Motor neuron (in vitro differentiated cells): ENCODE measurements at regions not wholly inside any gene's neighbourhood (a gene's known extent, or its start where the extent isn't known, plus 50 kb on each side); places are given as distances from the start of the nearest gene placed in this dataset.

Experiments used
- ATAC-seq, 8 experiments: fragments of 200-7000 bp; cut with Tn5 transposase; replicated peaks in 6 of 8; 2 replicates each; pipeline ENCODE4 v1.8.0; 2021; ENCODE audit warnings: mild to moderate bottlenecking in 8 of 8, moderate library complexity in 8 of 8
- H3K27ac ChIP-seq, 2 donors: fragments of 250-450 bp; sonication (Bioruptor Pico); 2 replicates each; pipeline ENCODE4 v1.9.0; 2021; ENCODE audit warnings: antibody characterized with exemption in 2 of 2, mild to moderate bottlenecking in 2 of 2, moderate library complexity in 1 of 2
- H3K4me1 ChIP-seq, 2 donors: fragments of 250-450 bp; sonication (Bioruptor Pico); replicated peaks in 1 of 2; 2 replicates each; pipeline ENCODE4 v1.6.1; 2021; ENCODE audit warnings: antibody characterized with exemption in 2 of 2, mild to moderate bottlenecking in 2 of 2, moderate library complexity in 1 of 2
- H3K4me3 ChIP-seq, 5 donors: fragments of 250-450 bp; sonication (Bioruptor Pico); 2 replicates each; pipeline ENCODE4 v1.9.0; 2021; ENCODE audit warnings: antibody characterized with exemption in 5 of 5, mild to moderate bottlenecking in 5 of 5, moderate library complexity in 4 of 5
- WGBS, 10 experiments: fragments of 450-650 bp; shearing (Covaris generic); methylation state at CpG; one replicate each; pipeline ENCODE4 v1.0.0; 2022; 5-methylcytosine and 5-hydroxymethylcytosine counted together
- in situ Hi-C, 9 experiments: fragments of 400-800 bp; cut with MboI; loops; one replicate each; pipeline ENCODE4 v1.15.0; 2021; ENCODE audit warnings: low sequenced_read_pairs in 9 of 9, low pct_unique_long_range_greater_than_20kb in 2 of 9; ENCODE audit not compliant: unreplicated experiment in 9 of 9

- in situ Hi-C loops: loop anchor here in 3 of 9 experiments (25.0 kb wide), 2 partner anchors 114 to 236 kb away; no protein-coding TSS in a partner anchor
Observed at GRCh38 chr9:87801013-87801412, 75.1 kb downstream of the CTSL start.

GRCh38 chr9:87803166-87803565 is 77.2 kb downstream of the CTSL start:
- 100% methylated on average over 2 of the region's 15 CpGs; no CpG with 5 or more reads in 9 of the 10 experiments for WGBS, 10 experiments
- H3K27ac ChIP-seq: no peak overlapping the region
- in situ Hi-C loops: loop anchor here in 3 of 9 experiments (25.0 kb wide), 2 partner anchors 116 to 234 kb away; no protein-coding TSS in a partner anchor
- no peak overlapping the region for H3K4me3 ChIP-seq
- H3K4me1 ChIP-seq: no peaks in the 10 kb centered on the region
- no peak for ATAC-seq

More at GRCh38 chr9:87801013-87801412, 75.1 kb downstream of the CTSL start:
- Histone ChIP-seq H3K4me1 (peaks cover 6% of the 10 kb centered on the region in 2 donors), H3K27ac (no peak overlapping the region), H3K4me3 (no peak overlapping the region)
- 75 to 100% (median 83%) methylated on average over 1 to 4 of the region's 4 CpGs for WGBS, 10 experiments
- ATAC-seq: no peak

- no peak overlapping the region for H3K4me3 ChIP-seq
- in situ Hi-C loops: loop anchor here in 3 of 9 experiments (25.0 kb wide), 2 partner anchors 116 to 234 kb away; no protein-coding TSS in a partner anchor
- WGBS, 10 experiments: 53 to 100% (median 73%) methylated on average over 1 to 8 of the region's 9 CpGs; no CpG with 5 or more reads in 2 of the 10 experiments
- no peak overlapping the region for H3K27ac ChIP-seq
- H3K4me1 ChIP-seq: no peaks in the 10 kb centered on the region
- peak in 1 of 8 experiments; percentile 28 for ATAC-seq
Observed at GRCh38 chr9:87803623-87804345, 77.9 kb downstream of the CTSL start.

- peak in 3 of 8 experiments; percentile 49 to 91 (median 90) for ATAC-seq
- WGBS, 10 experiments: 0 to 90% (median 67%) methylated on average over 1 to 5 of the region's 5 CpGs; no CpG with 5 or more reads in 5 of the 10 experiments
- Histone ChIP-seq H3K27ac (no peak overlapping the region), H3K4me3 (no peak overlapping the region), H3K4me1 (no peaks in the 10 kb centered on the region)
- in situ Hi-C loops: loop anchor here in 3 of 9 experiments (25.0 kb wide), 2 partner anchors 118 to 232 kb away; no protein-coding TSS in a partner anchor
Observed at GRCh38 chr9:87805259-87805658, 77.4 kb upstream of the SPATA31E1 start.

GRCh38 chr9:87810008-87810407 is 72.7 kb upstream of the SPATA31E1 start:
- 70 to 100% (median 92%) methylated on average over 1 to 5 of the region's 5 CpGs; no CpG with 5 or more reads in 3 of the 10 experiments for WGBS, 10 experiments
- in situ Hi-C loops: loop anchor here in 3 of 9 experiments (10.0 to 25.0 kb wide), 3 partner anchors 115 to 227 kb away; no protein-coding TSS in a partner anchor
- Histone ChIP-seq H3K4me1 (no peaks in the 10 kb centered on the region), H3K27ac (no peak overlapping the region), H3K4me3 (no peak overlapping the region)
- ATAC-seq: no peak

GRCh38 chr9:87810679-87811178 is 71.9 kb upstream of the SPATA31E1 start:
- Histone ChIP-seq H3K27ac (no peak overlapping the region), H3K4me1 (no peaks in the 10 kb centered on the region), H3K4me3 (no peak overlapping the region)
- in situ Hi-C loops: loop anchor here in 3 of 9 experiments (10.0 to 25.0 kb wide), 3 partner anchors 116 to 227 kb away; no protein-coding TSS in a partner anchor
- WGBS, 10 experiments: 50 to 100% (median 89%) methylated on average over 1 to 3 of the region's 5 CpGs; no CpG with 5 or more reads in 3 of the 10 experiments
- ATAC-seq: no peak

GRCh38 chr9:87812375-87813118 is 70.1 kb upstream of the SPATA31E1 start:
- peak in 3 of 8 experiments; percentile 79 to 83 (median 81) for ATAC-seq
- WGBS, 10 experiments: 36 to 100% (median 55%) methylated on average over 1 to 13 of the region's 13 CpGs
- Histone ChIP-seq H3K4me1 (no peaks in the 10 kb centered on the region), H3K27ac (no peak overlapping the region), H3K4me3 (no peak overlapping the region)
- in situ Hi-C loops: loop anchor here in 3 of 9 experiments (10.0 to 25.0 kb wide), 3 partner anchors 118 to 225 kb away; no protein-coding TSS in a partner anchor

- no peak overlapping the region for H3K27ac ChIP-seq
- H3K4me3 ChIP-seq: no peak overlapping the region
- no peaks in the 10 kb centered on the region for H3K4me1 ChIP-seq
- 8 to 97% (median 59%) methylated on average over 2 to 6 of the region's 7 CpGs; no CpG with 5 or more reads in 4 of the 10 experiments for WGBS, 10 experiments
- peak in 1 of 8 experiments; percentile 59 for ATAC-seq
- in situ Hi-C loops: loop anchor here in 3 of 9 experiments (10.0 to 25.0 kb wide), 3 partner anchors 118 to 224 kb away; no protein-coding TSS in a partner anchor
Observed at GRCh38 chr9:87813119-87813463, 69.6 kb upstream of the SPATA31E1 start.

- Histone ChIP-seq H3K4me3 (no peak overlapping the region), H3K27ac (no peak overlapping the region), H3K4me1 (no peaks in the 10 kb centered on the region)
- 0 to 50% (median 8%) methylated on average over 1 to 2 of the region's 2 CpGs; no CpG with 5 or more reads in 3 of the 10 experiments for WGBS, 10 experiments
- in situ Hi-C loops: loop anchor here in 3 of 9 experiments (10.0 to 25.0 kb wide), 3 partner anchors 121 to 221 kb away; no protein-coding TSS in a partner anchor
- peak in 2 of 8 experiments; percentile 34 to 59 for ATAC-seq
Observed at GRCh38 chr9:87816036-87816435, 66.6 kb upstream of the SPATA31E1 start.

- 70 to 100% (median 93%) methylated on average over 2 to 3 of the region's 3 CpGs; no CpG with 5 or more reads in 1 of the 10 experiments for WGBS, 10 experiments
- no peaks in the 10 kb centered on the region for H3K4me1 ChIP-seq
- ATAC-seq: no peak
- H3K4me3 ChIP-seq: no peak overlapping the region
- in situ Hi-C loops: loop anchor here in 3 of 9 experiments (10.0 to 25.0 kb wide), 3 partner anchors 124 to 219 kb away; no protein-coding TSS in a partner anchor
- H3K27ac ChIP-seq: no peak overlapping the region
Observed at GRCh38 chr9:87818308-87818707, 64.4 kb upstream of the SPATA31E1 start.

GRCh38 chr9:87824216-87824875 is 58.3 kb upstream of the SPATA31E1 start:
- no peak overlapping the region for H3K27ac ChIP-seq
- H3K4me3 ChIP-seq: no peak overlapping the region
- in situ Hi-C loops: loop anchor here in 3 of 9 experiments (25.0 kb wide), 2 partner anchors 137 to 213 kb away; no protein-coding TSS in a partner anchor
- H3K4me1 ChIP-seq: no peaks in the 10 kb centered on the region
- ATAC-seq: no peak
- 60 to 100% (median 90%) methylated on average over 1 to 8 of the region's 31 CpGs; no CpG with 5 or more reads in 4 of the 10 experiments for WGBS, 10 experiments

- no peak for ATAC-seq
- Histone ChIP-seq H3K27ac (no peak overlapping the region), H3K4me1 (no peaks in the 10 kb centered on the region), H3K4me3 (no peak overlapping the region)
- 80 to 100% (median 87%) methylated on average over 1 to 9 of the region's 24 CpGs; no CpG with 5 or more reads in 6 of the 10 experiments for WGBS, 10 experiments
- in situ Hi-C loops: loop anchor here in 3 of 9 experiments (25.0 kb wide), 2 partner anchors 138 to 212 kb away; no protein-coding TSS in a partner anchor
Observed at GRCh38 chr9:87824886-87825285, 57.8 kb upstream of the SPATA31E1 start.
